GM13976 (cell line): ENCODE measurements at regions not wholly inside any gene's neighbourhood (a gene's known extent, or its start where the extent isn't known, plus 50 kb on each side); places are given as distances from the start of the nearest gene placed in this dataset.

Experiments used
- DNase-seq: peaks from one replicate; pipeline ENCODE4 v3.0.0; 2012; ENCODE audit warnings: low spot score
- CTCF ChIP-seq: IDR thresholded peaks from 2 replicates; pipeline ENCODE4 v1.5.1; 2012; ENCODE audit warnings: borderline replicate concordance, mild to moderate bottlenecking; ENCODE audit not compliant: insufficient read depth; ENCODE audit errors: extremely low read depth, missing control alignments, control extremely low read depth
- in situ Hi-C: fragments of 300-500 bp; cut with MboI; formaldehyde crosslinking; loops from one replicate; pipeline ENCODE4 v1.12.0; 2022; ENCODE audit warnings: low sequenced_read_pairs, mixed read lengths, inconsistent platforms; ENCODE audit not compliant: unreplicated experiment

- TF ChIP-seq CTCF, result no peak
- no peak for DNase-seq
- in situ Hi-C loops, result no loop called here
These were observed 120.9 kb upstream of the SPATS2L start for GRCh38 chr2:200185628-200186000.

GRCh38 chr2:200186002-200186401 is 120.5 kb upstream of the SPATS2L start:
- in situ Hi-C loops, result no loop called here
- no peak for DNase-seq
- no peak for TF ChIP-seq CTCF

- DNase-seq, result no peak
- in situ Hi-C loops, result no loop called here
- no peak for TF ChIP-seq CTCF
These were observed 117.6 kb upstream of the SPATS2L start for GRCh38 chr2:200188876-200189275.

- DNase-seq, result no peak
- TF ChIP-seq CTCF, result no peak
- in situ Hi-C loops, result no loop called here
These were observed 116.5 kb upstream of the SPATS2L start for GRCh38 chr2:200189964-200190363.

GRCh38 chr2:200193331-200193730 is 113.2 kb upstream of the SPATS2L start:
- no peak for TF ChIP-seq CTCF
- no peak for DNase-seq
- in situ Hi-C loops, result no loop called here

GRCh38 chr2:200193791-200194190 is 112.7 kb upstream of the SPATS2L start:
- TF ChIP-seq CTCF, result no peak
- in situ Hi-C loops, result no loop called here
- no peak for DNase-seq

- in situ Hi-C loops, result no loop called here
- no peak for TF ChIP-seq CTCF
- DNase-seq, result no peak
These were observed 111.7 kb upstream of the SPATS2L start for GRCh38 chr2:200194746-200195145.
